Activated naive CD4-positive, alpha-beta T cell treated with anti-CD3 and anti-CD28 coated beads for 36 hours (primary cell): ENCODE measurements at regions not wholly inside any gene's neighbourhood (a gene's known extent, or its start where the extent isn't known, plus 50 kb on each side); places are given as distances from the start of the nearest gene placed in this dataset.
"Not testable (repeated sequence)": the region's sequence is repeated elsewhere in the genome, so short reads cannot be mapped to it uniquely, and the experiment has no call there.

Experiments
- CTCF ChIA-PET: fragments of 350-600 bp; sonication (Branson Sonifier 250); formaldehyde crosslinking; loops from one replicate; lab custom pipeline; 2021; ENCODE audit warnings: antibody characterized with exemption; lab: Charles Lee
- DNase-seq: peaks from one replicate; pipeline ENCODE4 v3.0.0-alpha.2; 2020
- H3K27ac Mint-ChIP-seq: one replicate; pipeline ENCODE4 v1.8.0; 2021; ENCODE audit warnings: mild to moderate bottlenecking, mixed read lengths
- H3K27me3 Mint-ChIP-seq: one replicate; pipeline ENCODE4 v1.8.0; 2021; ENCODE audit warnings: low read depth, mixed read lengths
- H3K36me3 Mint-ChIP-seq: one replicate; pipeline ENCODE4 v1.8.0; 2021; ENCODE audit warnings: low read depth, mixed read lengths
- H3K4me1 Mint-ChIP-seq: one replicate; pipeline ENCODE4 v1.8.0; 2021; ENCODE audit warnings: low read depth, mixed read lengths
- H3K4me3 Mint-ChIP-seq: one replicate; pipeline ENCODE4 v1.8.0; 2021; ENCODE audit warnings: mild to moderate bottlenecking, moderate library complexity, mixed read lengths
- H3K9me3 Mint-ChIP-seq: one replicate; pipeline ENCODE4 v1.8.0; 2021; ENCODE audit warnings: mixed read lengths
- intact Hi-C: fragments of 100-400 bp; cut with micrococcal nuclease; formaldehyde crosslinking; loops from one replicate; pipeline ENCODE4 v1.15.1; 2023

DNA sequence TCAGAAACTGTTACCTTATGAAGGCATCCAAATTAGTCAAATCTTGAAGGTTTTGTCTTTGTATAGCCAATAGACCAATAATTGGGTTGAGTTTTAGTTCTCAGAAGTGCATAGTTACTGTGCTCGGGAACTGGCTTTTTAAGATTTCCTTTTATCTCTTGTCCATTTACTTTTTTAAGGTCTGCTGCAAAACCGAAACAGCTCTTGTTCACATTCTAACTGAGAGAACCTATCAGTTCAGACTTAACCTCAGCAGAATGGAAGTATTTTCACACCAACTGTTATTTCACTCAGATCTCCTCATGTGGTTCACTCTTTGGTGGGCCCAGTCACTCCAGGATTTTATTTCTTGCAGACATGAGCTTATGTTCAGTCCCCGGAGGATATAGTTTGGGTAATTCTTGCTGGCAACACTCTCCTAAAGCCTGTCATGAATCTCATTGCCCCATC is 55.5 kb downstream of the TPBG start:
- Mint-ChIP-seq H3K36me3 (no peaks in the 10 kb centered on the region), H3K27ac (no peak overlapping the region), H3K9me3 (no peaks in the 10 kb centered on the region), H3K4me1 (no peaks in the 10 kb centered on the region), H3K4me3 (no peak overlapping the region), H3K27me3 (no peaks in the 10 kb centered on the region)
- intact Hi-C loops: no loop called here
- CTCF ChIA-PET: no interaction called here
- no peak for DNase-seq

DNA sequence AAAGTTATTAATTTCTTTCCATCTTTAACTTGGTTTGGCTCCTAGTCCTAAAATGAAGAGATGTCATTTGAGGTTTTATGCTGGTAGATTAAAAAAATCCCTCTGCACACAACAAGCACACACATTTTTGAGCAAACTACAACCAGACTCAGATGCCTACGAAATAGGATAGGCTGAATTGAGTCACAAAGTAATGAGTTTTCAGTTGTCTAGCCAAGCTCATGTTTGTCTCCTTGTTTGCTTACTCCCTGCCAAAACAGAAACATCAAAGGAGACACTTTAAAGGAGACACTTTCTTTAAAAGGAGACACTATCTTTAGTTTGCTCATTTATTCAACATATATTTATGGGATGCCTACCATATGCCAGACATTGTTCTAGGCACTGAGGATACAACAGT is 56.2 kb downstream of the TPBG start:
- CTCF ChIA-PET: no interaction called here
- Mint-ChIP-seq H3K4me3 (no peak overlapping the region), H3K9me3 (no peaks in the 10 kb centered on the region), H3K27me3 (no peaks in the 10 kb centered on the region), H3K36me3 (no peaks in the 10 kb centered on the region), H3K27ac (no peak overlapping the region), H3K4me1 (no peaks in the 10 kb centered on the region)
- intact Hi-C loops: no loop called here
- no peak for DNase-seq

DNA sequence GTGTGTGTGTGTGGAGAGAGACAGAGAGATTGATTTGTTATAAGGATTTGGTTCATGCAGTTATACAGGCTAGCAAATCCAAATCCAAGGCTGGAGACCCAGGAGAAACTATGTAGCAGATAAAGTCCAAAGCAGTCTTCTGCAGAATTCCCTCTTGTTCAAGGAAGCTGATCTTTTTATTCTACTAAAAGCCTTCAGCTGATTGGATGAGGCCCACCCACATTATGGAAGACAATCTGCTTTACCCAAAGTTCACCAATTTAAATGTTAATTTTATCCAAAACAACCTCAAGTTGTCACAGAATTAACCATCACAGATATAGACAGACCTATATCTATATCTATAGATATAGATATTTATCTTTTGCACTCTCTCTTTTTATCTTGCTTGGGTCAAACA is 67.0 kb downstream of the TPBG start:
- no peaks in the 10 kb centered on the region for H3K9me3 Mint-ChIP-seq
- CTCF ChIA-PET: no interaction called here
- no peak for DNase-seq

DNA sequence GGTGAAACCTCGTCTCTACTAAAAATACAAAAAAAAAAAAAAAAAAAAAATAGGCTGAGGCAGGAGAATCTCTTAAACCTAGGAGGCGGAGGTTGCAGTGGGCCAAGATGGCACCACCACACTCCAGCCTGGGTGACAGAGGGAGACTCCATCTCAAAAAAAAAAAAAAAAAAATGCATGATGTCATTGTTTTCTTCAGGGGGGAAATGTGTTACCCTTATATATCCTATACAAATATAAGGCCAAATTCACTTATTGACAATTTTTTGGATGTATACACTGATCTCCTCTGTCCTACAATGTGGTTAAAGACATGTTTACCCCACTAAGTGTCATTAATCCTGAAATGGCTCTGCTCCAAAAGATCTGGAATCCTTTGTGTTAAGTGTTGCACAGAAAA is 73.1 kb downstream of the TPBG start:
- intact Hi-C loops: no loop called here
- no peak overlapping the region for H3K27ac Mint-ChIP-seq
- CTCF ChIA-PET: no interaction called here
- H3K36me3 Mint-ChIP-seq: no peaks in the 10 kb centered on the region
- peaks cover 4% of the 10 kb centered on the region for H3K27me3 Mint-ChIP-seq
- no peaks in the 10 kb centered on the region for H3K4me1 Mint-ChIP-seq
- H3K4me3 Mint-ChIP-seq: no peak overlapping the region
- H3K9me3 Mint-ChIP-seq: no peaks in the 10 kb centered on the region
- DNase-seq: no peak

More for the DNA sequence above, 67.0 kb downstream of the TPBG start:
- no peaks in the 10 kb centered on the region for H3K4me1 Mint-ChIP-seq
- H3K27me3 Mint-ChIP-seq: peaks cover 2% of the 10 kb centered on the region
- no peaks in the 10 kb centered on the region for H3K36me3 Mint-ChIP-seq
- H3K27ac Mint-ChIP-seq: no peak overlapping the region
- H3K4me3 Mint-ChIP-seq: no peak overlapping the region
- intact Hi-C loops: no loop called here

DNA sequence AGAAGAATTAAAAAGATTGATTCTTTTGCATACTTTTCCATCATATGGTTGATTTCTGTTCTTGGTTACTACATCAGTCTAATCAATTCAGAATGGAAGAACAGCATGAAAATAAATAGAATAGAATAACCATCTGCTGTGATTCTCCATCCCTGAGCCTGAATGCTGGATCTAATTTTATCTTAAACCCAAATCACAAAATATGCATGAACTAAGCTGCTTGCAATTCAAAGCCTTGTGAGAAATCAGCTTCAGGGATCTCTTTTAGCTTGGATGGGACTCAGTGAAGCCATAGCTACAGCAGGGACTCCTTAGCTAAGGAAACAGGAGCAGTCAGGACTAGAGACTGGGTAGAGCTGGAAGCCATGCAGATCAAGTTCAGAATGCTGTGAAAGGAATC is 74.1 kb downstream of the TPBG start:
- H3K27me3 Mint-ChIP-seq: peaks cover 4% of the 10 kb centered on the region
- no peaks in the 10 kb centered on the region for H3K9me3 Mint-ChIP-seq
- DNase-seq: no peak
- no peak overlapping the region for H3K27ac Mint-ChIP-seq
- CTCF ChIA-PET: no interaction called here
- H3K4me3 Mint-ChIP-seq: no peak overlapping the region
- intact Hi-C loops: no loop called here
- H3K4me1 Mint-ChIP-seq: no peaks in the 10 kb centered on the region
- no peaks in the 10 kb centered on the region for H3K36me3 Mint-ChIP-seq

DNA sequence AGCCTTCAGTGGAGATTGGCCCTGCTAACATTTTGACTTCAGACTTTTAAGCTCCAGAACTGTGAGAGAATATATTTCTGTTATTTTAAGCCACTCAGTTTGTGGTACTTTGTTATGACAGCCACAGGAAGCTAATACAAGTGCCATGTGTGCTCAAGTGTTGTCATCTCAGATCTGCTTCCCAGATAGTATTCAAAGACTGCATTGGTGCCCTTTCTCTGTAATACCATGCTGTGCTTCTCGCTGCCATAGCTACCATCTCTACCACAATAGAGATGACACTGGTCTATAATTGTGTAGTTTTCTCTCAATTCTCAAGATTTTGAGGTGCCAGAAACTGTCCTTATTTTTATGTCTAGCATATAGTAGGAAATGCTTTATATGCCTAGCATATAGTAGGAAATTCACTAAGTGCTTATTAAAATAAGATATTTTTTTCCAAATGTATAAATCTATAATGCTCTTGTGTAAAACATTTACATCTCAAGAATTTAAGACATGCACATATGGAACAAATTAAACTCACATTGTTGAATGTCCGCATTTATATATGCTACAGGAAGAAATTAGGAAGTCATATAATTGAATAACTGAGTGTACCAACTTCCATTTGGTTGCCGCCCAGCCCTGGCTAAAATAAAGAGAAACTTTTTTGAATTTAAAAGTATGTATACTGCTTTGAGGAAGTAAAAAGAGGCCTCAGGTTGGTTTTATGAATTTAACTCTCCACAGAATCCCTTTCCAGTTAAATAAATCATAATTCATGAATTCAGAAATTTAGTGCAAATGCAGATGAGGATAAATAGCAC is 77.6 kb downstream of the TPBG start:
- intact Hi-C loops: no loop called here
- no peak overlapping the region for H3K27ac Mint-ChIP-seq
- CTCF ChIA-PET: no interaction called here

DNA sequence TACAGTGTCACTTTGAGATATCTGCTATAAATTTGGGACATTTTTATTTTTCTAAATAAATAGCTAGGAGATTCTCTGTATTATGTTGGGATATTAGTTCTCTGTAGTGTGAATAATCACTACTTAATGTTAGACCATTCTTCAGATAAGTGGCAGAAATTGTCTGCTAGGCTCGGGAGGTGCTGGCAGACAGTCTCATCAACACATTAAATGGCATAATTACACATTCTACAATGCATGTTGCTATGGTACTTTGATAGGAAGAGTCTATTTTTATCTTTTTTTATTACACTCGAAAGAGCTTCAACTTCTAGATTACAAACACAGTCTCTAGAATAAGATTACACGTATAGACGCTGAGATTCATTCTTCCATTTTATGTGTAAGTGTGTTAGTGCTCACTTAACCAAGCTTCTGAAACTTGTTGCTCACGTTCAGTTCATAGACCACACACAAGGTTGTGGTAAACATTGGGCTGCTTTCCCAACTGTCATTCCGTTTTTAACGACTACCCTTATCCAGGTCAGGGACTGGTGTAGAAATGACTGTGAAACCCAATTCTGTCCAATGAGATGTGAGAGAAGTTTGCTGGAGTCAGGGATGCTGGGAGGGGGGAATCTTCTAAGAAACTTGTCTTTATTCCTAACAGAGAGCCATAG is 78.6 kb downstream of the TPBG start:
- no peaks in the 10 kb centered on the region for H3K9me3 Mint-ChIP-seq
- no peaks in the 10 kb centered on the region for H3K4me1 Mint-ChIP-seq
- DNase-seq: no peak
- peaks cover 2% of the 10 kb centered on the region for H3K27me3 Mint-ChIP-seq
- intact Hi-C loops: no loop called here
- CTCF ChIA-PET: no interaction called here
- H3K4me3 Mint-ChIP-seq: no peak overlapping the region
- no peak overlapping the region for H3K27ac Mint-ChIP-seq
- H3K36me3 Mint-ChIP-seq: no peaks in the 10 kb centered on the region

More for the DNA sequence above, 77.6 kb downstream of the TPBG start:
- H3K9me3 Mint-ChIP-seq: no peaks in the 10 kb centered on the region
- H3K4me1 Mint-ChIP-seq: no peaks in the 10 kb centered on the region
- DNase-seq: no peak
- H3K36me3 Mint-ChIP-seq: no peaks in the 10 kb centered on the region
- H3K4me3 Mint-ChIP-seq: no peak overlapping the region
- peaks cover 2% of the 10 kb centered on the region for H3K27me3 Mint-ChIP-seq

DNA sequence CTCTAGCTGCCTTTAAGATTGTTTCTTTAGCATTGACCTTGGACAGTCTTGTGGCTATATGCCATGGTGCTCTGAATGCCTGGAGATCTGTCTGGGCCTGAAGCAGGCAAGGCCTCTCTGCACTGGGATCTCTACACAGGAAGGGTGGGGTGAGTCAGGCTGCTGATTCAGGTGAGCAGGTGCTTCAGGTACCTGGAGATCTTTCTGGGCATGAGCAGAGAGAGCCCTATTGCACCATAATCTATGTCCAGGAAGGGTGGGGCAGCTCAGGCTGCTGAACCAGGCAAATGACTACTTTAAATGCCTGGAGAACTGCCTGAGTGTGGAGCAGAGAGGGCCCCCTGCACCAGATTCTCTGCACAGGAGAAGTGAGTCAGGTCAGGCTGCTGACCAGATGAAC is 94.5 kb downstream of the TPBG start:
- H3K9me3 Mint-ChIP-seq: peaks cover 15% of the 10 kb centered on the region
- no peak overlapping the region for H3K4me3 Mint-ChIP-seq
- H3K27ac Mint-ChIP-seq: no peak overlapping the region
- intact Hi-C loops: no loop called here
- H3K27me3 Mint-ChIP-seq: no peaks in the 10 kb centered on the region
- H3K4me1 Mint-ChIP-seq: no peaks in the 10 kb centered on the region
- DNase-seq: no peak
- CTCF ChIA-PET: no interaction called here
- no peaks in the 10 kb centered on the region for H3K36me3 Mint-ChIP-seq

DNA sequence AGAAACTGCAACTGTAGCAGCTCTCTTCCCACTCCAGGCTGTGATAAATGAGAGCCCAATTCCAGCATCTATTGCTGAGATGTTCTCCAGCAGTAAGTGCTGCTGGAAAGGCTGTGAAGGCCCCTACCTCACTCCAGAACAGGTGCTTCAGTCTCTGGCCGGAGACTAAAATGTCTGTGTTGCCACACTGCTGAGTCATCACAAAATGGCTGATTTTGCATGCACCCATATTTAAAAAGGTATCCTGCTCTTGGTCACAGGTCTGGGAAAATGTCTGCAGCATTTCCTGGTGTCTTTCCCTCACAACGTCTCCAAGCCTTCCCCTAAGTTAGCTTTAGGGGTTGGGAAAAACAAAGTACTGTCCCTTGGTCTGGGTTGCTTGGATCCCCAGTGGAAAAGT is 95.1 kb downstream of the TPBG start:
- CTCF ChIA-PET: no interaction called here
- intact Hi-C loops: no loop called here
- Mint-ChIP-seq H3K4me3 (no peak overlapping the region), H3K36me3 (no peaks in the 10 kb centered on the region), H3K9me3 (peaks cover 15% of the 10 kb centered on the region), H3K27ac (no peak overlapping the region), H3K4me1 (no peaks in the 10 kb centered on the region), H3K27me3 (no peaks in the 10 kb centered on the region)
- DNase-seq: no peak

DNA sequence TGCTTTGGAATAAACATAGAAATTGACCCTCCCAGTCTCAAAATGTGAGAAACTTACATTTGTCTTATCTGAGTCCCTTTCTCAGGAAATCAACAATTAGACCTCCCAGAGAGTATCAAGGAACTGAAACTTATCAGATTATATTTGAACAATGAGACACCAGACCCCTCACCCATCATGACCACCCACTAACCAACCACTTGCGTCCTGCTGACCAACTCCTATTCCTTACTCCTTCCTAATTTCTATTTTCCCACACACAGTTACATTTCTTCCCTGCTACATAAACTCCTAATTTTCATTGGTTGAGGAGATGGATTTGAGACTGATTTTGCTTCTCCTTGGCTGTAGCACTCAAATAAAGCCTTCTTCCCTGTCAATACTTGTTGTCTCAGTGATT is 97.9 kb downstream of the TPBG start:
- Mint-ChIP-seq H3K27ac (no peak overlapping the region), H3K4me3 (no peak overlapping the region), H3K9me3 (peaks cover 7% of the 10 kb centered on the region), H3K36me3 (no peaks in the 10 kb centered on the region), H3K27me3 (no peaks in the 10 kb centered on the region), H3K4me1 (no peaks in the 10 kb centered on the region)
- CTCF ChIA-PET: interaction anchor here (0.6 to 0.7 kb wide), 2 partner anchors 25 to 90 kb away, joined by 3 to 4 read pairs; no protein-coding TSS in a partner anchor
- DNase-seq: no peak
- intact Hi-C loops: no loop called here

DNA sequence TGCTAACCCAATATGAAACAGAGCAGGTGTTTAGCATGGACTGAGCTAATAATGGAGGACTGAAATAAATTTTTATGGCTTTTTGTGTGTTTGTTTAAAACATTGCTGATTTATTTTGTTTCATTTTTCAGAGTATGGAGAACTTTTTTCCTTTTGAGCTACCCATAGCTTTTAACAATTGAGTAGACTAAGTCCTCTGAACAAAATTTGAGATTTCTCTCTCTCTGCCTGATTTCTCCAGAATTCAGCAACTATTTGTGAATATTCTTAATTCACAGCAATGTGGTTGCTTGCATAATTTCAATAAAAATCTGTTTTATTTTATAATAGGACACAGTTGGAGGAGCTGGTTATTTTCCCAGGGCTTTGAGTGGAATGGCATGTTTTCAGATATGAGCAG is 103.7 kb downstream of the TPBG start:
- peaks cover 6% of the 10 kb centered on the region for H3K9me3 Mint-ChIP-seq

DNA sequence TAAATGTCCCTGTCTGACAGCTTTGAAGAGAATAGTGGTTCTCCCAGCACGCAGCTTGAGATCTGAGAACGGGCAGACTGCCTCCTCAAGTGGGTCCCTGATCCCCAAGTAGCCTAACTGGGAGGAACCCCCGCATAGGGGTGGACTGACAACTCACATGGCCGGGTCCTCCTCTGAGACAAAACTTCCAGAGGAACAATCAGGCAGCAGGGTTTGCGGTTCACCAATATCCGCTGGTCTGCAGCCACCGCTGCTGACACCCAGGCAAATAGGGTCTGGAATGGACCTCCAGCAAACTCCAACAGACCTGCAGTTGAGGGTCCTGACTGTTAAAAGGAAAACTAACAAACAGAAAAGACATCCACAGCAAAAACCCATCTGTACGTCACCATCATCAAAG is 106.5 kb downstream of the TPBG start:
- H3K36me3 Mint-ChIP-seq, H3K4me3 Mint-ChIP-seq, H3K9me3 Mint-ChIP-seq, H3K4me1 Mint-ChIP-seq, intact Hi-C loops, H3K27ac Mint-ChIP-seq, H3K27me3 Mint-ChIP-seq, CTCF ChIA-PET, DNase-seq: not testable (repeated sequence)

More for the DNA sequence above, 103.7 kb downstream of the TPBG start:
- intact Hi-C loops: no loop called here
- H3K4me1 Mint-ChIP-seq: no peaks in the 10 kb centered on the region
- no peak overlapping the region for H3K4me3 Mint-ChIP-seq
- H3K27me3 Mint-ChIP-seq: no peaks in the 10 kb centered on the region
- no peak overlapping the region for H3K27ac Mint-ChIP-seq
- H3K36me3 Mint-ChIP-seq: no peaks in the 10 kb centered on the region
- CTCF ChIA-PET: interaction anchor here (0.6 kb wide), 1 partner anchor 60 kb away, joined by 3 read pairs; no protein-coding TSS in a partner anchor
- DNase-seq: no peak

DNA sequence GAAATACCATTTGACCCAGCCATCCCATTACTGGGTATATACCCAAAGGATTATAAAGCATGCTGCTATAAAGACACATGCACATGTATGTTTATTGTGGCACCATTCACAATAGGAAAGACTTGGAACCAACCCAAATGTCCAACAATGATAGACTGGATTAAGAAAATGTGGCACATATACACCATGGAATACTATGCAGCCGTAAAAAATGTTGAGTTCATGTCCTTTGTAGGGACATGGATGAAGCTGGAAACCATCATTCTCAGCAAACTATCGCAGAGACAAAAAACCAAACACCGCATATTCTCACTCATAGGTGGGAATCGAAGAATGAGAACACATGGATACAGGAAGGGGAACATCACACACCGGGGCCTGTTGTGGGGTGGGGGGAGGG is 111.5 kb downstream of the TPBG start:
- H3K36me3 Mint-ChIP-seq: not testable (repeated sequence)

More for the DNA sequence above, 111.5 kb downstream of the TPBG start:
- DNase-seq, H3K4me3 Mint-ChIP-seq, CTCF ChIA-PET, H3K27ac Mint-ChIP-seq, intact Hi-C loops, H3K4me1 Mint-ChIP-seq, H3K9me3 Mint-ChIP-seq, H3K27me3 Mint-ChIP-seq: not testable (repeated sequence)
